ENCODE measurements at regions not wholly inside any gene's neighbourhood (a gene's known extent, or its start where the extent isn't known, plus 50 kb on each side); places are given as distances from the start of the nearest gene placed in this dataset.

DNA sequence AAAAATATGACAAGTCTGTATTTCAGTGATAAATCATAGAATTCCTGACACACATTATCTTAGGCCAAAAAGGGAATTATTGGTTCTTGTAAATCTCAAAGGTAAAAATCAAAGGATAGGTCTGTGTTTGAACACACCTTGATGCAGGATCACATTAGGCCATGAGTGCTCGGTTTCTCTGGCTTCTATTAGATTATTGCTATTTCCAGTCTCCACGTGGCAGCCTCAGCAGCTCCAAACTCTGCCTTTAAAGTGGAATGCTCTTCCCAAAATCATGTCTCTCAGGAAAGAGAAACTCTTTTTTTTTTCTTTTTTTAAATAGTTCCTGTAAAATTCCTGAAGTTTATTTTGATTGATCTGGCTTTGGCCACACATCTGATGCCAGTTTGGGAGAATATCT is 105.6 kb upstream of the FRMD6 start:
- H3K9me3 ChIP-seq, result no peaks in the 10 kb centered on the region
- no peak overlapping the region for H3K4me3 ChIP-seq
- ATAC-seq (no peak), DNase-seq (no peak)
- intact Hi-C loops (cut with DNase I), result no loop called here
- H3K36me3 ChIP-seq, result no peaks in the 10 kb centered on the region
- H3K4me1 ChIP-seq, result peaks cover 5% of the 10 kb centered on the region
- H3K27ac ChIP-seq, result no peak overlapping the region
- TF ChIP-seq, protein P1, sequence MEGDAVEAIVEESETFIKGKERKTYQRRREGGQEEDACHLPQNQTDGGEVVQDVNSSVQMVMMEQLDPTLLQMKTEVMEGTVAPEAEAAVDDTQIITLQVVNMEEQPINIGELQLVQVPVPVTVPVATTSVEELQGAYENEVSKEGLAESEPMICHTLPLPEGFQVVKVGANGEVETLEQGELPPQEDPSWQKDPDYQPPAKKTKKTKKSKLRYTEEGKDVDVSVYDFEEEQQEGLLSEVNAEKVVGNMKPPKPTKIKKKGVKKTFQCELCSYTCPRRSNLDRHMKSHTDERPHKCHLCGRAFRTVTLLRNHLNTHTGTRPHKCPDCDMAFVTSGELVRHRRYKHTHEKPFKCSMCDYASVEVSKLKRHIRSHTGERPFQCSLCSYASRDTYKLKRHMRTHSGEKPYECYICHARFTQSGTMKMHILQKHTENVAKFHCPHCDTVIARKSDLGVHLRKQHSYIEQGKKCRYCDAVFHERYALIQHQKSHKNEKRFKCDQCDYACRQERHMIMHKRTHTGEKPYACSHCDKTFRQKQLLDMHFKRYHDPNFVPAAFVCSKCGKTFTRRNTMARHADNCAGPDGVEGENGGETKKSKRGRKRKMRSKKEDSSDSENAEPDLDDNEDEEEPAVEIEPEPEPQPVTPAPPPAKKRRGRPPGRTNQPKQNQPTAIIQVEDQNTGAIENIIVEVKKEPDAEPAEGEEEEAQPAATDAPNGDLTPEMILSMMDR (IDR thresholded peaks at IDR 0.05), result no peak
- no peaks in the 10 kb centered on the region for H3K27me3 ChIP-seq (ENCODE audit: low read depth)

- Histone ChIP-seq H3K27me3 (ENCODE audit: low read depth) (no peaks in the 10 kb centered on the region), H3K27ac (no peak overlapping the region), H3K4me1 (peaks cover 5% of the 10 kb centered on the region), H3K9me3 (no peaks in the 10 kb centered on the region), H3K36me3 (no peaks in the 10 kb centered on the region), H3K4me3 (no peak overlapping the region)
- TF ChIP-seq, protein P1 (IDR thresholded peaks at IDR 0.05), result no peak
- DNase-seq (no peak), ATAC-seq (no peak)
- intact Hi-C loops (cut with DNase I), result no loop called here
Observed at GRCh38 chr14:51546603-51547258, 105.0 kb upstream of the FRMD6 start.

DNA sequence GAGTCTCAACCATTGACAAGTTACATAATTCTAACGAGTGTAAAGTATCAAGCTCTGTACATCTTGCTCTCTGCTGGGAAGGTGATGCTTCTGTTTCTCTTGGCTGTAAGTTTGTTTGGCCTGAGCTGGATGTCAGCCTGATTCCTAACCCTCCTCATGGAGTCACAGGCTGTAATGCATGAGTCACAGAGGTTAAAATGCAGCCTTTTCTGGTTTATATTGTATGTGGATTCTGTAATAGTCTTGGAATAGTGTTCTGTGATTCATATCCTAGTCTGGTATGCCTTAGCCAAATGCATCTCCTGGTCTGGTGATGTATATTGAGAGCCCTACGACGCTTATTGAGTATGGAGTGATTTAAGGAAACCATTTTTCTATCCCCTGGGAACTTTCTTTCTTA is 104.5 kb upstream of the FRMD6 start:
- Histone ChIP-seq H3K27ac (no peak overlapping the region), H3K27me3 (ENCODE audit: low read depth) (no peaks in the 10 kb centered on the region), H3K4me3 (no peak overlapping the region), H3K9me3 (no peaks in the 10 kb centered on the region), H3K36me3 (no peaks in the 10 kb centered on the region), H3K4me1 (peaks cover 5% of the 10 kb centered on the region)
- DNase-seq (no peak), ATAC-seq (peak in 1 of 2 donors; percentile 57)
- intact Hi-C loops (cut with DNase I), result no loop called here
- TF ChIP-seq, protein P1 (IDR thresholded peaks at IDR 0.05), result no peak

DNA sequence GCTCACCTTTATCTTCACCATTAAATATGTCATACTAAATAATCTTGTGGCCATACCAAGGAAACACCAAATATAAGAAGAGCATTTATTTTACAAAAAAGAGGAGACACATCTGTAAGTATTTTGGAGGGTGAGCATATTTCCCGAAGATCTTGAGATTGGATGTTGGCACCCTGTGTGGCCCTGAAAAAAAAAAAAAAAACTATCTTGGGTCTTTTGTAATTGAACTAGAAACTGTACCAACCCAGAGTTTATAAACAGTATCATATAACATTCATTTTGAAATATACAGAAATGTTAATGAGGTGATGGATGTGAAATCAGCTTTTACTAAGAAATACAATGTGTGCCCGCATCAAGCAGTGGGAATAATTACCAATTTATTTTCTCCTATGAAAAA is 104.0 kb upstream of the FRMD6 start:
- Histone ChIP-seq H3K27ac (no peak overlapping the region), H3K27me3 (ENCODE audit: low read depth) (no peaks in the 10 kb centered on the region), H3K36me3 (no peaks in the 10 kb centered on the region), H3K4me3 (no peak overlapping the region), H3K9me3 (no peaks in the 10 kb centered on the region), H3K4me1 (peaks cover 5% of the 10 kb centered on the region)
- DNase-seq (no peak), ATAC-seq (no peak)
- intact Hi-C loops (cut with DNase I), result no loop called here
- TF ChIP-seq, protein P1 (IDR thresholded peaks at IDR 0.05), result no peak

DNA sequence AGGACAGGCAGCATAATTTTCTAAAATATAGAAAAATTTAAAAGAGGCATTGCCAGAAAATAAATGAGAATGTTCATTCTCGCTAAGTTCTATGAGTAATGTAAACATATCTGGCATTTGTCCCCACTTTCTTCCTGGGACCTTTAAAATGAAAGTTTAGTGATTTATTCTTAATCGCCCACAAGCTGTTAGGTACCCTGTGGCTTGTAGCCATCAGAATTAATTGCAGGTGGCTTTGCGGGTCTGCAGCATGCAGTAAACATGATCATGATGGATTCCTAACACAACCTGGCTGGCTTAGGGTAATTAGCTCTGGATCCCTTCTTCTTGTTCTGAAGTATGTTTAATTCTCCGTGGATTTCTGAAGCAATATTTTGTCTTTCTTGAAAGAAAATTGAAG is 103.5 kb upstream of the FRMD6 start:
- TF ChIP-seq, protein P1 (IDR thresholded peaks at IDR 0.05), result no peak
- Histone ChIP-seq H3K27ac (no peak overlapping the region), H3K36me3 (no peaks in the 10 kb centered on the region), H3K27me3 (ENCODE audit: low read depth) (no peaks in the 10 kb centered on the region), H3K4me3 (no peak overlapping the region), H3K4me1 (peaks cover 5% of the 10 kb centered on the region), H3K9me3 (no peaks in the 10 kb centered on the region)
- DNase-seq, result no peak
- intact Hi-C loops (cut with DNase I), result no loop called here
- no peak for ATAC-seq
